K562 (cell line): ENCODE measurements at regions not wholly inside any gene's neighbourhood (a gene's known extent, or its start where the extent isn't known, plus 50 kb on each side); places are given as distances from the start of the nearest gene placed in this dataset.

Source experiments
- ATAC-seq: fragments of 200-7000 bp; cut with Tn5 transposase; 3 replicates; pipeline ENCODE4 v1.9.1; 2020; ENCODE audit warnings: moderate library complexity
- BruUV-seq: library from RNA; stranded (reverse); fragments of 400-500 nt; replicated peaks from 2 replicates; lab custom pipeline; 2021; lab: Mats Ljungman, UMichigan
- CTCF ChIA-PET: fragments of 300-600 bp; formaldehyde crosslinking; extraction: SDS; loops from one replicate; lab custom pipeline; 2021; ENCODE audit warnings: low intra/inter-chr PET ratio; lab: Yijun Ruan, JAX
- POLR2A ChIA-PET: fragments of 300-600, 350-650 bp; sonication (Branson Sonifier 250); formaldehyde crosslinking; extraction: SDS; loops from one replicate; lab custom pipeline; 2021; ENCODE audit warnings: antibody characterized with exemption, inconsistent platforms; lab: Yijun Ruan, JAX
- DNase-seq, 4 experiments: peaks; one replicate each; pipeline versions ENCODE4 v3.0.0 to v3.0.0-alpha.2; 2011 to 2018; ENCODE audit warnings: low spot score in 3 of 4, mixed read lengths in 3 of 4; ENCODE audit errors: extremely low read depth in 1 of 4
- FAIRE-seq: peaks from 2 replicates; lab custom pipeline; 2011; peaks lifted over from hg19 to GRCh38; lab: Jason Lieb, UNC
- H2AFZ ChIP-seq: 2 replicates; pipeline ENCODE4 v1.6.0; 2011; ENCODE audit warnings: low read depth, low read length, control low read depth, inconsistent platforms
- H3K27ac ChIP-seq: fragments of 200-600 bp; 3 replicates; pipeline ENCODE4 v1.8.0; 2011; ENCODE audit warnings: low read depth, mild to moderate bottlenecking, control low read depth, inconsistent platforms, low read length, moderate library complexity, mixed read lengths; ENCODE audit errors: extremely low read depth
- H3K27me3 ChIP-seq, 2 experiments: fragments of 300-600 bp in 1 of 2; 2 replicates in 1 of 2; 3 replicates in 1 of 2; pipeline versions ENCODE4 v1.6.0 to v1.8.0; 2011; ENCODE audit warnings: inconsistent platforms in 2 of 2, low read length in 2 of 2, mild to moderate bottlenecking in 1 of 2, mixed read lengths in 1 of 2, moderate library complexity in 1 of 2; ENCODE audit not compliant: control insufficient read depth in 2 of 2, insufficient read depth in 2 of 2
- H3K36me3 ChIP-seq: fragments of 300-600 bp; 3 replicates; pipeline ENCODE4 v1.8.0; 2011; ENCODE audit warnings: mild to moderate bottlenecking, low read length, inconsistent platforms; ENCODE audit not compliant: control insufficient read depth, insufficient read depth
- H3K4me1 ChIP-seq, 2 experiments: fragments of 200-600 bp in 1 of 2; replicated peaks in 1 of 2; 2 replicates in 1 of 2; 3 replicates in 1 of 2; pipeline versions ENCODE4 v1.5.1 to v1.8.0; 2011; ENCODE audit warnings: inconsistent platforms in 2 of 2, low read length in 2 of 2, mild to moderate bottlenecking in 1 of 2, mixed read lengths in 1 of 2, moderate library complexity in 1 of 2; ENCODE audit not compliant: control insufficient read depth in 2 of 2, insufficient read depth in 2 of 2
- H3K4me2 ChIP-seq: 2 replicates; pipeline ENCODE4 v1.6.1; 2011; ENCODE audit warnings: low read length, control low read depth, inconsistent platforms, mixed read lengths; ENCODE audit not compliant: insufficient read depth
- H3K4me3 ChIP-seq: fragments of 200-600 bp; sonication (generic), shearing (Covaris generic); 2 replicates; pipeline ENCODE4 v1.5.1; 2016; ENCODE audit warnings: control low read depth, inconsistent platforms
- H3K79me2 ChIP-seq: fragments of 200-600 bp; 3 replicates; pipeline ENCODE4 v1.8.0; 2011; ENCODE audit warnings: low read length, inconsistent platforms; ENCODE audit not compliant: control insufficient read depth, insufficient read depth
- H3K9ac ChIP-seq, 2 experiments: 2 replicates each; pipeline versions ENCODE4 v1.6.0 to v1.6.1; 2011; ENCODE audit warnings: low read depth in 2 of 2, low read length in 2 of 2, control low read depth in 1 of 2, inconsistent platforms in 1 of 2, mild to moderate bottlenecking in 1 of 2, mixed read lengths in 1 of 2; ENCODE audit not compliant: insufficient read depth in 1 of 2
- H3K9me1 ChIP-seq: one replicate; pipeline ENCODE4 v1.6.0; 2011; ENCODE audit warnings: inconsistent platforms, mild to moderate bottlenecking, low read length, moderate library complexity; ENCODE audit not compliant: control insufficient read depth, insufficient read depth
- H3K9me3 ChIP-seq: replicated peaks from 2 replicates; pipeline ENCODE4 v1.5.1; 2011; ENCODE audit warnings: low read depth, low read length, inconsistent platforms; ENCODE audit not compliant: control insufficient read depth, insufficient read depth
- H4K20me1 ChIP-seq: replicated peaks from 2 replicates; pipeline ENCODE4 v1.6.1; 2011; ENCODE audit warnings: low read length, inconsistent platforms, mixed read lengths; ENCODE audit not compliant: control insufficient read depth, insufficient read depth
- CBFB ChIP-seq: sonication (generic); formaldehyde crosslinking; IDR thresholded peaks from 2 replicates; pipeline ENCODE4 v1.4.0; 2020; ENCODE audit warnings: mild to moderate bottlenecking, missing genetic modification reagents
- CCAR2 ChIP-seq: fragments of 200-400 bp; formaldehyde crosslinking; IDR thresholded peaks from 2 replicates; pipeline ENCODE4 v1.6.1; 2017; ENCODE audit warnings: mild to moderate bottlenecking, low read depth, low read length
- CEBPB ChIP-seq: fragments of 450-650 bp; IDR thresholded peaks from 2 replicates; pipeline ENCODE4 v1.6.1; 2016; ENCODE audit warnings: missing genetic modification characterization, missing compliant biosample characterization
- ILK ChIP-seq: fragments of 450-650 bp; IDR thresholded peaks from 2 replicates; pipeline ENCODE4 v1.6.1; 2016; ENCODE audit warnings: missing genetic modification characterization, low read depth, mild to moderate bottlenecking, missing compliant biosample characterization, moderate library complexity, borderline replicate concordance
- L3MBTL2 ChIP-seq: fragments of 450-650 bp; IDR thresholded peaks from 2 replicates; pipeline ENCODE4 v1.6.1; 2016; ENCODE audit warnings: mild to moderate bottlenecking, moderate library complexity
- MTF1 ChIP-seq: fragments of 250-450 bp; sonication (Bioruptor Pico); IDR thresholded peaks from 2 replicates; pipeline ENCODE4 v1.9.0; 2021; ENCODE audit warnings: moderate library complexity, mild to moderate bottlenecking, inconsistent platforms, borderline replicate concordance
- SIN3A ChIP-seq, 2 experiments: fragments of 150-350 bp in 1 of 2; IDR thresholded peaks; 2 replicates each; pipeline ENCODE4 v1.6.1; 2011 to 2016; ENCODE audit warnings: borderline replicate concordance in 2 of 2, low read depth in 2 of 2, low read length in 2 of 2, mild to moderate bottlenecking in 2 of 2, moderate library complexity in 2 of 2; ENCODE audit not compliant: control insufficient read depth in 1 of 2
- WGBS: fragments of 100-300 bp; shearing (Covaris generic); methylation state at CpG from one replicate; pipeline ENCODE4 v1.1.6; 2016; ENCODE audit warnings: low coverage, mixed read lengths; ENCODE audit not compliant: insufficient coverage; ENCODE audit errors: missing lambda C conversion rate; 5-methylcytosine and 5-hydroxymethylcytosine counted together
- in situ Hi-C: fragments of 300-500 bp; cut with MboI; formaldehyde crosslinking; loops from 4 replicates; pipeline ENCODE4 v1.15.0; 2018; ENCODE audit warnings: inconsistent platforms, mixed read lengths
- intact Hi-C: fragments of 100-400 bp; cut with micrococcal nuclease; formaldehyde crosslinking; loops from 2 replicates; pipeline ENCODE4 v1.14.2; 2022
- TF ChIP-seq, protein P1 (sequence below): fragments of 250-450 bp; sonication (Bioruptor Pico); IDR thresholded peaks from 2 replicates; pipeline ENCODE4 v1.8.0; 2021; ENCODE audit warnings: moderate library complexity, mild to moderate bottlenecking, inconsistent platforms

DNA sequence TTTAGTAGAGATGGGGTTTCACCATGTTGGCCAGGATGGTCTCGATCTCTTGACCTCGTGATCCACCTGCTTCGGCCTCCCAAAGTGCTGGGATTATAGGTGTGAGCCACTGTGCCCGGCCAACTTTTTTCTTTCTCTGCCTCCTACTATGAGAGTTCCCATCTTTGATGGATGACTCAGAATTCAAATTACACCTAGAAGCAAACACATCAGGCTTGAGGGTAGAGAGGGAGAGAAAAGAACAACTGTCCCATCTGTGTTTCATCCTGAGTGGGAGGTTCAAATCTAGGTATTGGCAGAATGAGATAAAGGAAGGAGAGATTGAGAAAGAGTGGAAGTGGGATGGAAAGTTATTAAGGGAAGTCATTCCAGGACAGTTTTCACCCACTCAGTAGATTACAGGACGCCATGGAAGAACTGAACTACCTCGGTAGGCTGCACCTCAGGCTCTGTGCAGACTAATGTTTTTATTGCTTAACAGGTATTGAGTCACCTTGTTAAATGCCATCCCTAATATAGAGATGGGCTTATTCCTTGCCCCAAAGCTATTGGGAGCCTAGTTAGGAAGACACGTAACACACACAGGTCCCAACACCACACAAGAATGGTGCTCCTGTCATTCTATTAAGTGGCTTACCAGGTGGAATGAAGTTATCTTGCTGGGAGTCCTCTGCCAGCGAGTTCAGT is 275.7 kb downstream of the SOX4 start:
- WGBS = 0% methylated on average over 5 of the region's 8 CpGs
- H3K79me2 ChIP-seq = no peaks in the 10 kb centered on the region
- in situ Hi-C loops = no loop called here
- H3K27ac ChIP-seq = no peak overlapping the region
- H3K9me3 ChIP-seq = no peaks in the 10 kb centered on the region
- ChIA-PET POLR2A (no interaction called here), CTCF (no interaction called here)
- no peak overlapping the region for H3K4me2 ChIP-seq
- FAIRE-seq (no peak), ATAC-seq (no peak), DNase-seq (no peak)
- H3K4me1 ChIP-seq = no peaks in the 10 kb centered on the region
- no peaks in the 10 kb centered on the region for H3K9me1 ChIP-seq
- H3K27me3 ChIP-seq = peaks cover 11 to 39% of the 10 kb centered on the region in 2 experiments; a peak in 3 of 5 replicates
- H3K36me3 ChIP-seq = no peaks in the 10 kb centered on the region
- H3K4me3 ChIP-seq = no peak overlapping the region
- BruUV-seq = no TSS peak
- no peak overlapping the region for H3K9ac ChIP-seq
- no peak overlapping the region for H2AFZ ChIP-seq
- no peaks in the 10 kb centered on the region; the same call in 1 of the 2 replicates for H4K20me1 ChIP-seq
- TF ChIP-seq CCAR2 = no peak
- intact Hi-C loops = no loop called here

DNA sequence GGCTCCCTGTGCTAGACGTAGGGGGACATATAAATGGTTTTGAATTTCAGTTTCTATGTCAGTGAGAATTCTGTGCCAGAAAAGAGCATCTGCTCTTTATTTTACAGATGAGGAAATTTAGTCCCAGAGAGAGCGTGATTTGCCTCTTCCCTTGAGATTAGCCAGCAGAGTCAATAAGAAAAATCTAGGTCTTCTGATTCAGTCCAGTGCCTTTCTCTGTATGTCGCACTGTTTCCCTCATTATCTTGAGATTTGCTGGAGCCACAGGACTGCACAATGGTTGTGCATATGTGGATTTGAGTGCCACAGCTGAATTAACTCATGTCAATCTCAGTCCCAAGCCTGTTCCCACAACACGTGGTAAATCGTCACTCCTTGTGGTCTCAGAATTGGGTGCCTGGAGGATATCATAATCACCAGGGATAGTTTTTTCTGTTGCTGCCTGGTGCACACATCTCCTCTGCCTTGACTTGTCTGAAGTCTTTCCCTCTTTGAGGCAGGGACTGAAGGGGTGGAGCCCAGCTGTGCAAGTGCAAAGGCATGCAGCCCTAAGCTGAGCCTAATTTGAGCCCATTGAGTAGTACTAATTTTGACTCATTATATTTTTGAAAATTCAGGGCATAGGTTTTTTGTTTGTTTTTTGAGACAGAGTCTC is 276.7 kb downstream of the SOX4 start:
- intact Hi-C loops = no loop called here
- ATAC-seq = no peak
- no peak for TF ChIP-seq L3MBTL2
- no peak for TF ChIP-seq CBFB (CRISPR knock-in tag)
- TF ChIP-seq, protein P1, sequence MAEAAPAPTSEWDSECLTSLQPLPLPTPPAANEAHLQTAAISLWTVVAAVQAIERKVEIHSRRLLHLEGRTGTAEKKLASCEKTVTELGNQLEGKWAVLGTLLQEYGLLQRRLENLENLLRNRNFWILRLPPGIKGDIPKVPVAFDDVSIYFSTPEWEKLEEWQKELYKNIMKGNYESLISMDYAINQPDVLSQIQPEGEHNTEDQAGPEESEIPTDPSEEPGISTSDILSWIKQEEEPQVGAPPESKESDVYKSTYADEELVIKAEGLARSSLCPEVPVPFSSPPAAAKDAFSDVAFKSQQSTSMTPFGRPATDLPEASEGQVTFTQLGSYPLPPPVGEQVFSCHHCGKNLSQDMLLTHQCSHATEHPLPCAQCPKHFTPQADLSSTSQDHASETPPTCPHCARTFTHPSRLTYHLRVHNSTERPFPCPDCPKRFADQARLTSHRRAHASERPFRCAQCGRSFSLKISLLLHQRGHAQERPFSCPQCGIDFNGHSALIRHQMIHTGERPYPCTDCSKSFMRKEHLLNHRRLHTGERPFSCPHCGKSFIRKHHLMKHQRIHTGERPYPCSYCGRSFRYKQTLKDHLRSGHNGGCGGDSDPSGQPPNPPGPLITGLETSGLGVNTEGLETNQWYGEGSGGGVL (CRISPR knock-in tag) = no peak
- TF ChIP-seq ILK (tag) = no peak
- TF ChIP-seq SIN3A (IDR thresholded peaks at IDR 0.05; ENCODE audit: borderline replicate concordance in 2 of 2, control insufficient read depth in 1 of 2, low read depth in 2 of 2, low read length in 2 of 2) = no peak
- no peak for TF ChIP-seq CEBPB (tag)
- TF ChIP-seq MTF1 (CRISPR knock-in tag) = no peak

More for the DNA sequence above, 276.7 kb downstream of the SOX4 start:
- 0% methylated on average over 5 of the region's 5 CpGs for WGBS
- Histone ChIP-seq H3K9me3 (no peaks in the 10 kb centered on the region), H4K20me1 (no peaks in the 10 kb centered on the region; the same call in 1 of the 2 replicates), H2AFZ (no peak overlapping the region), H3K9me1 (no peaks in the 10 kb centered on the region), H3K27me3 (peaks cover 11 to 43% of the 10 kb centered on the region in 2 experiments; a peak in 3 of 5 replicates), H3K4me2 (no peak overlapping the region), H3K27ac (no peak overlapping the region), H3K79me2 (no peaks in the 10 kb centered on the region), H3K4me3 (no peak overlapping the region), H3K4me1 (no peaks in the 10 kb centered on the region), H3K36me3 (no peaks in the 10 kb centered on the region), H3K9ac (no peak overlapping the region)
- in situ Hi-C loops = no loop called here
- BruUV-seq = no TSS peak
- ChIA-PET CTCF (no interaction called here), POLR2A (interaction anchor here (0.5 kb wide), 1 partner anchor 20 kb away, joined by 3 read pairs; no protein-coding TSS in a partner anchor)
- FAIRE-seq (no peak), DNase-seq (no peak)
